ENCODE measurements at regions not wholly inside any gene's neighbourhood (a gene's known extent, or its start where the extent isn't known, plus 50 kb on each side); places are given as distances from the start of the nearest gene placed in this dataset.

GRCh38 chr9:20117482-20117881 lies 328.6 kb upstream of the SLC24A2 start:
- TF ChIP-seq, protein P1, sequence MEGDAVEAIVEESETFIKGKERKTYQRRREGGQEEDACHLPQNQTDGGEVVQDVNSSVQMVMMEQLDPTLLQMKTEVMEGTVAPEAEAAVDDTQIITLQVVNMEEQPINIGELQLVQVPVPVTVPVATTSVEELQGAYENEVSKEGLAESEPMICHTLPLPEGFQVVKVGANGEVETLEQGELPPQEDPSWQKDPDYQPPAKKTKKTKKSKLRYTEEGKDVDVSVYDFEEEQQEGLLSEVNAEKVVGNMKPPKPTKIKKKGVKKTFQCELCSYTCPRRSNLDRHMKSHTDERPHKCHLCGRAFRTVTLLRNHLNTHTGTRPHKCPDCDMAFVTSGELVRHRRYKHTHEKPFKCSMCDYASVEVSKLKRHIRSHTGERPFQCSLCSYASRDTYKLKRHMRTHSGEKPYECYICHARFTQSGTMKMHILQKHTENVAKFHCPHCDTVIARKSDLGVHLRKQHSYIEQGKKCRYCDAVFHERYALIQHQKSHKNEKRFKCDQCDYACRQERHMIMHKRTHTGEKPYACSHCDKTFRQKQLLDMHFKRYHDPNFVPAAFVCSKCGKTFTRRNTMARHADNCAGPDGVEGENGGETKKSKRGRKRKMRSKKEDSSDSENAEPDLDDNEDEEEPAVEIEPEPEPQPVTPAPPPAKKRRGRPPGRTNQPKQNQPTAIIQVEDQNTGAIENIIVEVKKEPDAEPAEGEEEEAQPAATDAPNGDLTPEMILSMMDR (IDR thresholded peaks at IDR 0.05), result no peak
- TF ChIP-seq POLR2AphosphoS5 (IDR thresholded peaks at IDR 0.05), result no peak

Data from suprapubic skin (tissue), 3 donors.